Head of caudate nucleus (tissue), 42 donors: ENCODE measurements at regions not wholly inside any gene's neighbourhood (a gene's known extent, or its start where the extent isn't known, plus 50 kb on each side); places are given as distances from the start of the nearest gene placed in this dataset.
"Not testable (repeated sequence)": the region's sequence is repeated elsewhere in the genome, so short reads cannot be mapped to it uniquely, and the experiment has no call there.

Experiments used
- DNase-seq, 42 donors: peaks; one replicate each; pipeline versions ENCODE4 v3.0.0 to v3.0.0-alpha.2; 2020 to 2021; ENCODE audit warnings: mixed read lengths in 7 of 42
- intact Hi-C: fragments of 100-400 bp; cut with DNase I; formaldehyde crosslinking; loops from one replicate; pipeline ENCODE4 v1.15.0; 2022

- no peak for DNase-seq
- intact Hi-C loops, result no loop called here
Observed at GRCh38 chr2:71976685-71977084, 171.0 kb downstream of the CYP26B1 start.

DNA sequence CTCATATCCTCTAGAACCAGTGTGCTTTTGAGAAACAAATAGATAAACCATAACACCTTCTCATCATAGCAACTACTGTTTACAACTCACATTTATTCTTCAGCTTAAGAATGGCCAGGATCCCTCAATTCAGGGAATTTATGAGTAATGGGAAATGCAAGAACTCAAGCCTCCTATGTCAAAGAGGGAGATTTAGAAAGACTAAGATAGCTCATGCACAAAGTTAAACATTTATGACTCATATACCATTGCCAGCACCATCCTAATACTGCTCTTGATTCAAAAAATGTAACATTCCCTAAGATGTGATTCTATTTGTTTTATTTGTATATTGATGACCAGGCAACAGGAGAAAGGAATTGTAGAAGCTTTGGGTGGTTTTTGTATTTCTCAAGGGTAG lies 172.8 kb downstream of the CYP26B1 start:
- intact Hi-C loops, result no loop called here
- no peak for DNase-seq

GRCh38 chr2:71971493-71971892 lies 176.2 kb downstream of the CYP26B1 start:
- intact Hi-C loops, result no loop called here
- no peak for DNase-seq

- no peak for DNase-seq
- intact Hi-C loops, result no loop called here
Observed at GRCh38 chr2:71965530-71965929, 182.1 kb downstream of the CYP26B1 start.

GRCh38 chr2:71962911-71963694 lies 184.6 kb downstream of the CYP26B1 start:
- no peak for DNase-seq
- intact Hi-C loops, result no loop called here

DNA sequence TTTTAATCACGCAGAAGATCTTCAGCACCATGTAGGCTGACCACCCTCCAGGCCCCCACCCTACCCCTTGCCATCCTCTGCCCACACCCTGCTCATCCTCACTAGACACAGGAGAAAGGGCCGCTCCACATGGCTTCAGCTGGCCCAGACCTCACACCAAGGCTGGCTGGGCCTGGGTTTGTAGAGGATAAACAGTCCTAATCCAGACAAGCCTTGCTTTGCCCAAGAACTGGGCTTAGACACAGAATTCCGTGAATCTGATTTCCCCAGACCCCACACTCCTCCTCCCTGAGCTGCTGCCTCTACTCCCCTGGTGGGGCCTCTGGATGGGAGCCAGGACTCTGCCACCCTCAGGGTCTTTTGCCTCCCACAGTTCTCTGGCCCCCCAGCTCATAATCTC lies 185.3 kb downstream of the CYP26B1 start:
- intact Hi-C loops, result no loop called here
- no peak for DNase-seq

GRCh38 chr2:71961289-71962027 lies 186.2 kb downstream of the CYP26B1 start:
- intact Hi-C loops, result no loop called here
- DNase-seq, result no peak

DNA sequence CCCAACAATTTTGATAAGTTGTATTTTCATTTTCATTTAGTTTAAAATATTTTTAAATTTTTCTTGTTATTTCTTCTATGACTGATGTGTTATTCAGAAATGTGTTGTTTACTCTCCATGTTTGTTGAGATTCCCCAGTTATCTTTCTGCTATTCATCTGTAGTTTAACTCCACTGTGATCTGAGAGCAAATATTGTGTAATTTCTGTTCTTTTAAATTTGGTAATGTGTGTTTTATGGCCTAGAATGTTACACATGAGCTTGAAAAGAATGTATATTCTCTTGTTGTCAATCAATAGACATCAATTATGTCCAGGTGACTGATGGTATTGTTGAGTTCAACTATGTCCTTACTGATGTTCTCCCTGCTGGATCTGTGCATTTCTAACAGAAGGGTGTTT lies 188.2 kb downstream of the CYP26B1 start:
- no peak for DNase-seq
- intact Hi-C loops, result no loop called here

DNA sequence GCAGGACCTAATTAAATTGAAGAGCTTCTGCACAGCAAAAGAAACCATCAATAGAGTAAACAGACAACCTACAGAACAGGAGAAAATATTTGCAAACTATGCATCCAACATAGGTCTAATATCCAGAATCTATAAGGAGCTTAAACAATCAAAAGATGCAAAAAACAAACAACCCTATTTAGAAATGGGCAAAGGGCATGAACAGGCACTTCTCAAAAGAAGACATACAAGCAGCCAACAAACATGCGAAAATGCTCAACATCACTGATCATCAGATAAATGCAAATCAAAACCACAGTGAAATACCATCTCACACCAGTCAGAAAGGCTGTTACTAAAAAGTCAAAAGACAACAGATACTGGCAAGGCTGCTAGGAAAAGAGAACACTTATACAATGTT lies 189.2 kb downstream of the CYP26B1 start:
- intact Hi-C loops, DNase-seq: not testable (repeated sequence)

- no peak for DNase-seq
- intact Hi-C loops, result no loop called here
Observed at GRCh38 chr2:71952572-71953188, 195.0 kb downstream of the CYP26B1 start.

GRCh38 chr2:71951718-71952404 lies 195.8 kb downstream of the CYP26B1 start:
- DNase-seq, result no peak
- intact Hi-C loops, result no loop called here

- DNase-seq, result no peak
- intact Hi-C loops, result no loop called here
Observed at GRCh38 chr2:71951083-71951468, 196.6 kb downstream of the CYP26B1 start.

- peak in 3 of 42 donors; percentile 14 to 36 (median 31) for DNase-seq
- intact Hi-C loops, result no loop called here
Observed at GRCh38 chr2:71950256-71951082, 197.2 kb downstream of the CYP26B1 start.

DNA sequence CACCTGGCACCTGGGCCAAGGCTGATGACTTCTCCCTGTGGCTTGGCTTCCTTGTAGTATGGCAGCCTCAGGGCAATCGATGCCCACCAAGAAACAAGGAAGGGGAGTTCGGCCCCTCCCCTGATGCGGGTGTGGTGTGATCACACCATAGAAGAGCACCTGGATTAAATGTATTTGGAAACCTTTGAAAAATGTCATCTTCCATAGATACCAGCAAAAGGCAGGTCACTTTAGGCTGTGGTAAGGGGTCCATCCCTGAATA lies 198.2 kb downstream of the CYP26B1 start:
- intact Hi-C loops, result no loop called here
- peak in 1 of 42 donors; percentile 3 for DNase-seq

- intact Hi-C loops, result no loop called here
- DNase-seq, result peak in 2 of 42 donors; percentile 3 to 25
Observed at GRCh38 chr2:71948781-71949536, 198.7 kb downstream of the CYP26B1 start.

DNA sequence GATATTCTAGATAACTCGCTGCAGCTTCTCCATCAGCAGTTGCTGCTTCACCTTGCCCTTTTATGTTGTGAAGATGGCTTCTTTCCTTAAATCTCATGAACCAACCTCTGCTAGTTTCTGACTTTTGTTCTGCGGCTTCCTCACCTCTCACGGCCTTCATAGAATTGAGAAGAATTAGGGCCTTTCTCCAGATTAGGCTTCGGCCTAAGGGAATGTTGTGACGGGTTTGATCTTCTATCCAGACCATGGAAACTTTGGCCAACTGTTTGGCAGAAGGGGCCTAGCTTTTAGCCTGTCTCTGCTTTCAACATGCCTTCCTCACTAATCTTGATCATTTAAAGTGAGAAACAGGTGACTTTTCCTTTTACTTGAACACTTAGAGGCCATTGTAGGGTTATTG lies 199.9 kb downstream of the CYP26B1 start:
- DNase-seq, result no peak
- intact Hi-C loops, result no loop called here

DNA sequence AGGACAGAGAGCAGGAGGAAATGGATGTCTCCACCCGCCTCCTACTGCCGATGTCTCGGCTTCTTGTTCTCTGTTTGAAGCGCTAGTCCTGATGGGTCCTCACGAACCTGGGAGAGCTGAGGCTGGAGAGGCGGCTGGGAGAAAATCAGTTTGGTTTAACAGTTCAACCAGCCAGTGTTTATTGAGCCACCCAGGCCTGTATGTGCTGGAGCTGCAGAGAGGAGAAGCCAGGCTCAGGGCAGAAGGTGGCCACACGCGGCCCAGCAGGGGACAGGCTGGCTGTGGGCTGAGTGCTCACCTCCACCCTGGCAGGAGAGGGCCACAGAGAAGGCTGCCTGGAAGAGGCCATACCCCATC lies 202.1 kb downstream of the CYP26B1 start:
- intact Hi-C loops, result no loop called here
- DNase-seq, result peak in 3 of 42 donors; percentile 10 to 27 (median 10)

DNA sequence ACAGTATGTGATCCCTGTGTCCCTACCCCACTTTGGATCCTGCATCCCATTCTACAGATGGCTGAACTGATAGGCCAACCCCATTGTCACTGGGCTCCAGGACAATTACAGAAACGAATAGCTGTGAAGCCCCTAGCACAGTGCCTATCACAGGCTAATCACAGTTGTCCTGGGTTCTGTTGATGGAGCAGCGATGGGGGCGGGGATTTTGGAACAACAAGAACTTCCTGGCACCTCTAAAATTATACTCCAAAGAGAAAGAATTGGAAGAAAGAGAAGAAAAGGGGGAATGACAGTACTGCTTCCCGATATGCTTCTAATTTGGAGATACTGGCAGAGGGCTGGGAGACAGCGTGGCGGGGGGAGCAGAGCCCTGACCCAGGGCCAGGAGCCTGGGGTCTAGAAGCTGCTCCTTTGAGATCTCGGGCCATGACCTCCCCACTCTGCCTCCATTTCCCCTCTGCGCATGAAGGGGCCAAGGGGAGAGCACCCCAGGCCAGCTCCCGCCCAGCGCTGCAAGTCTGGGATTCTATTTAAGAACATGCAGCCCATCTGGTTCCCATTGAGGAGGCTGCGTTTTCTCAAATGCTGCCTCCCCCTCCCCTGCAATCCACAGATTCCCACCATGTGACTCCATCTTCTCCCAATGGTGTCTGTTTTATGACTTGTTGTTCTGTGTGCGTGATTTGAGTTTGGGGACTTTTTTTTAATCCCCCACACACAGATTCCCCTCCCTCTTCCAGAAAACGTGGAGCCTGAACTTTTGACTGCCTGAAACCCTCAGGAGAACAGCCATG lies 202.7 kb downstream of the CYP26B1 start:
- intact Hi-C loops, result no loop called here
- peak in 3 of 42 donors; percentile 1 to 10 (median 7) for DNase-seq
